ENCODE measurements at regions not wholly inside any gene's neighbourhood (a gene's known extent, or its start where the extent isn't known, plus 50 kb on each side); places are given as distances from the start of the nearest gene placed in this dataset.

DNA sequence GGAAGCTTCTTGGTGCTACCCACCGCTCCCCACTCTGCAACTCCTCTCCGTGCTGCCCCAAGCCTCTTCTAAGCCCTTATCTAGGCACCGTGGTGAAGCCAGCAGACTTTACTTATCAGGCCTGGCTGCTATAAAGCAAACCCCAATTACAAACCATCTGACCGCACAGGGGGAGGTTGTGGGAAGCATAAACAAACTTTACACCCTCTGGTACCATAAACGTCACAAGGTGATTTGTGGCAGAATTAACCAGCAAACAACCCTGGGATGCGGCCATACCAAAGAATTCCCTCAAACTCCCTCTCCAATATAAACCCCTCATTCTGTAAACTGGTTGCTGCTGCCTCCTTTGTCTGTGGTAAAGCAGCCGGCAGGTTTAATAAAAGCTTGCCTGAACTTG lies 55.2 kb downstream of the MAGEC2 start:
- TF ChIP-seq CTCF (IDR thresholded peaks at IDR 0.05): no peak

GRCh38 chrX:142134533-142134932 lies 70.6 kb downstream of the MAGEC2 start:
- no peak for TF ChIP-seq CTCF (IDR thresholded peaks at IDR 0.05)

DNA sequence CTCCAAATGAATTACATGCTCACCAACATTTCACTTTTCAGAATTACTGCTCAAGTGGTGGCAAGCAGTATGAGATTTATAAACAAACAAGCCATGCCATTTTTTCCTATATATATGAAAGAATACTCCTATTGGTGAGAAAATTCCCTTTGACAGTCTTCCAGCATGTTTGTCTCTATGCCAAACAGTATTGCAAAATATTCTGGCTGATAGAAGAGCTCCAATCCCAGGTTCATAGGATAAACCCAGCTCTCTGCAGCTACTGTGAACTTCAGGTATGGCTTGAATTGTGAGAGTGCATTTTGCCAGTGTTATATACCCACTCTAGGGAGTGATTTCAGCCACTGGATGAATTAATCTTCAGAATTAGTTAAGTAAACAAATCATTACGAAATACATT lies 108.8 kb downstream of the MAGEC2 start:
- no peak for TF ChIP-seq CTCF (IDR thresholded peaks at IDR 0.05)

DNA sequence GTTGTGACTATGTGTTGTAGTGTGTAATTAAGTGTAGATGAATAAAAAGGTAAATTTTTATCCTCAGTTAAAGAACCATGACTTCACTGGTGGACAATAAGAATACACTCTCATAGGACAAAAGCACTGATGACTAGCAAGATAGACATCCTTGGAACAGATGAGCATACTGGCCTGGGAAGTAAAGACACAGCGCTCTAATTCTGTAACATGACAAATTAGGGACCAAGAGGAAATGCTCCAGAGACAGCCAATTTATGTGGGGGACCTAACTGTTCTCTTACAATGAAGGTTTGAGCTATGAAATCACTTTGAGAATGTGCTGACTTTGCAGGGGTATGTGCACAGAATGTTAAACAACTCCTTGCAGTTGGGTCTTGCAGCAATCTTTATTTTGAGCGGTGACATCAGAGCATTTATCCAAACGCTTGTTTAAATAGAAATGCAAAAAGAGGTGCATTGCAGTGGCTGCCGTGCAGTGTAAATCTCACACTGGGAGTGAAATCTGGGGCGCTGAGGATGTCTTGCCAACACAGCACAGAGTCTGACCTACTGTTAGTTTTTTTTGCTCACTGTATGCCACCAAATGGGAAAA lies 109.3 kb downstream of the MAGEC2 start:
- no peak for TF ChIP-seq CTCF (IDR thresholded peaks at IDR 0.05)

DNA sequence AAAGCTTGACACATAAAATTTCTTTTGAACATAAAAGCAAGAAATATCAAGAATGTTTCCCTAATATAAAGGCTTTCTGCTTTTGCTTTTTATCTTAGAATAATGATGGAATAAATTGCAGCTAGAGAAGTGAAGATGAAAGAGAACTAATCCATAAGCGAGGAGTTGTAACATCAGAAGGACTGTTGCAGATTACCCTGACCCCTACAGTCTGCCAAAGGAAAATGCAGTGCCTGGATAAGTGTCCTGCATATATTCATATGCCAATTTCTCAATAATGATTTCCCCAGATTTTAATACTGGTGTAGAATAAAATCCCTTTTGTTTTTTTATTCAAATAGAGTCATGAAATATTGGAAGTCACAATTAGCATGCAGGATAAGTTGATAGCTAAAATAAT lies 115.9 kb downstream of the MAGEC2 start:
- TF ChIP-seq CTCF (IDR thresholded peaks at IDR 0.05): peak; percentile 38

DNA sequence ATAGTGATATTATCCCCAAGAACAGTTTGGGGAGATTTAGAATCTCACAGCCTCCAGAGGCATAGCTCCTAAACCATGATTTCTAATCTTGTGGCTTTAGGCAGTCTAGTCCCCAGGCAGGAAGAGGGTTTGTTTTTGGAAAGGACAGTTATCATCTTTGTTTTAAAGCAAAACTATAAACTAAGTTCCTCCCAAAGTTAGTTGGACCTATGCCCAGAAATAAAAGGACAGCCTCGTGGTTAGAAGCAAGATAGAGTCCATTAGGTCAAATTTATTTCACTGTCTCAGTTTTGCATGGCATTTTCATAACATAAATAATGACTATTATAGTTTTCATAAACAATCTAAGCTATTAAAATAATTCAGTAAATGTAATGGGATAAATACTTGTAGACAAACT lies 120.5 kb downstream of the MAGEC2 start:
- TF ChIP-seq CTCF (IDR thresholded peaks at IDR 0.05): no peak

GRCh38 chrX:142076633-142077032 lies 128.5 kb downstream of the MAGEC2 start:
- TF ChIP-seq CTCF (IDR thresholded peaks at IDR 0.05): no peak

DNA sequence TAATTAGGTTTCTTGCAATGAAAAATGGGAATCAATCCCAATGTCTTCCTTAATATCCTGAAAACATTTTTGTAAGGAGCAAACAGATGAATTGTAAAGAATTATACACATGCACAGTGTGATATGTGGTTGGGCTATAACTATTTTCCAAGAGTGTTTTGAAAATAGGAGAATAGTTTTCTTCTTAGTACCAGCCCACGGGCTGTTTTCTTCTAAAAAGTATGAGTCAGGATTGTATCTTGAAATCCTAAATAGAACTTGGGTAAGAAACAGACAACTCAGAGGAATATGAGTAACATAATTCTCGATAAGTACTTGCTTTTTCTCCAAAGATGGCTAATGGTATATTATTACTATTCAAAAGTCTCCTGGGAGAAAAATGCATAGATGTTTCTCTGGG lies 136.7 kb downstream of the MAGEC2 start:
- TF ChIP-seq CTCF (IDR thresholded peaks at IDR 0.05): no peak
